NOMO-1 treated with DMSO at 0.1 percent for 48 hours (cell line): ENCODE measurements at regions not wholly inside any gene's neighbourhood (a gene's known extent, or its start where the extent isn't known, plus 50 kb on each side); places are given as distances from the start of the nearest gene placed in this dataset.

Experiments used
- DNase-seq: peaks from one replicate; lab custom pipeline; 2025; ENCODE audit not compliant: unreplicated experiment; lab: John Stamatoyannopoulos, UW

DNA sequence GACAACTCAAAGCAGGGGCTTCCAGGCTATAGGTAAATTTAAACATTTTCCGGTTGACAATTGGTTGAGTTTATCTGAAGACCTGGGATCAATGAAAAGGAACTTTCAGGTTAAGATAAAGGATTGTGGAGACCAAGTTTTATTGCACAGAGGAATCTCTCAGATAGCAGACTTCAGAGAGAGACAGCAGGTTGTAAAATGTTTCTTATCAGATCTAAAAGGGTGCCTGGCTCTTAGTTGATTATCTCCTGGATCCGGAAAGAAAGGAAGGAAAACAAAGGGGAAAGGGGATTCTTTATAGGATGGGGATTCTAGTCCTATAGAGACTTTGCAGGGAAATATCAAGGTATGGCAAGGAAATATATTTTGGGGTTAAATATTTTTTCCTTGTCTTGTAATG lies 951.3 kb upstream of the SEMA6D start:
- DNase-seq = no peak

DNA sequence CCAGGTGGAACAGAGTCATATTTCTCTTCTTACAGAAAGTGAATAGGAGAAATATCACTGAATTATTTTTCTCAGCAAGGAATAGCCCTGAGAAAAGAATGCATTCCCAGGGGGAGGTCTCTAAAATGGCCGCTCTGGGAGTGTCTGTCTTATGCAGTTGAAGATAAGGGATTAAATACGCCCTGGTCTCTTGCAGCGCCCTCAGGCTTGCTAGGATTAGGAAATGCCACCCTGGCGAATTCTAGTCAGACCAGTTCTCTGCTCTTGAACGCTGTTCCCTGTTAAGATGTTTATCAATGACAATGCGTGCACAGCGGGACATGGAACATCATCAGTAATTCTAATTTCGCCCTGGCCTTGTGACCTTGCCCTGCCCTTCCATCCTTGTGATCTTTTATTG lies 949.0 kb upstream of the SEMA6D start:
- no peak for DNase-seq

DNA sequence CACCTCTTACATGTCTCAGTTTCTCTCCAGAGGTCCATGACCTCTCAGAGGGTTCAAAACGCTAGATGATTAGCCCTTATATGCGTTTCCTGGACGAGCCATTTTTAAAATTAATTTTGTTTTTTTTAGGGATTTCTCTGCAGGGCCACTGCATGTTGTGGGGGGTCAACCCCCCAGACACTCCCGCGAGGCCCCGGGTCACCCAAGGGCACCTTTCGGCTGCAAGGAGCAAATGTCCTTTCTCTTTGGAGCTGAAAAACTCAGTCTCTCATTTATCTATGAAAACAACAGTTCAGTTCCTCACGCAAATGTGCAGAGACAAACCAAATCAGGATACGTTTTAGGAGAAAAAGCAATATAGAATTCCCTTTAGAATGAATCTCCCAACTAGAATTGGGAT lies 944.3 kb upstream of the SEMA6D start:
- no peak for DNase-seq

DNA sequence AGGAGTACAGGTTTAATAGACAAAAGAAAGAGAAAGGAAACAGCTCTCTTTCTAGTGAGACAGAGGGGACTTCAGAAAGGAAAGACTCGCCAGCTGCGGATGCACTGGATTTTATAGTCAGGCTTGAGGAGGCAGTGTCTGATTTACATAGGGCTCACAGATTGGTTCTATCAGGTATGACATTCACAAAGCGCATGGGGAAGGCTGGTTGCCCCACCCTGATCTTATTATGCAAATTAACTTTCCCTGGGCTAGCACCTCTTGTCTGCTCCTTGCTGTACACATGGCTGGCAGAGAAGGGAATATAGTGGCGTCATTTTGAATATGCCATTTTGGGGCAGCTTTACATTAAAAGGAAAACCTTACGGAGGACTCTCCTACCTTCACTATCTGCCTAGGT lies 938.4 kb upstream of the SEMA6D start:
- no peak for DNase-seq

DNA sequence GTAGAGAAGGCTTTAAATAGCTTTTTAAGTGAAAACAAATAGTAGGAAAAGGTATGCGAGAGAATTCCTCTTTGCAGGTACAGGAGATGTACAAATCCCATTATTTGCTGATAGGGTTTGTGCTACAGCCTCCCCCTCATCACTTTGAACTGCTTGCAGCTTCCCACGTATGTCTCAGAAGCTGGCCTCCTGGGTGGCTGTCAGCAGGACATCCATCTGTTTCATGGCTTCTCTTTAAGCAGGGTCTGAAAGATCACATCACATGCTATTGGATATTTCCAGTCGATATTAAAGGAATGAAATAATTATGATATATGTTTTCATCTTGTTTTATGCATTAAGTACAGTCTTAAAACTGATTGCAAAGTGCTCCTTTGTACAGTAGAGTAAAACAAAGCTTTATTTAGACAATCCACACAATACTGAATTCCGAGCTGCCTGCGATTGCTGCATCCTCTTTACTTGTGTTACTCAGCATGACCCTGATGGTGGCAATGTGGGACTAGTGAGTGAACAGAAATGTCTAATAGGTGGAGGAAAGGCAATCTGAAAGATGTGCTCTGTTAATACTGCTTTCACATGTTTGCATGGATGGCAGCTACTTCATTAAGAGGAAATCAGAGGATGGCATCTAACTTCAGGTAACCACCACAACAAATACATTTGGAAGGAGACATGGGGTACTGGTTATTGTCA lies 930.6 kb upstream of the SEMA6D start:
- no peak for DNase-seq

DNA sequence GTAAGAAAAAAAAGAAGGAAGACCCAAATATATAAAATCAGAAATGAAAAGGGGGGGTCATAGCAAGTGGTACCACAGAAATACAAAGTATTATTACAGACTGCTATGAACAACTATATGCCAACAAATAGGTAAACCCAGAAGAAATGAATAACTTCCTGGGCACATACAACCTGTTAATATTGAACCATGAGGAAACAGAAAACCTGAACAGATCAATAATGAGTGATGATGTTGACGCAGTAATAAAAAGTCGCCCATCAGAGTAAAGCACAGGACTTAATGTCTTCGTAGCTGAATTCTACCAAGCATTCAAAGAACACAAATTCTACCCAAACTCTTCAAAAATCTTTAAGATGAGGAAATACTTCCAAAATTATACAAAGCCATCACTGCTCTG lies 921.6 kb upstream of the SEMA6D start:
- DNase-seq = no peak

DNA sequence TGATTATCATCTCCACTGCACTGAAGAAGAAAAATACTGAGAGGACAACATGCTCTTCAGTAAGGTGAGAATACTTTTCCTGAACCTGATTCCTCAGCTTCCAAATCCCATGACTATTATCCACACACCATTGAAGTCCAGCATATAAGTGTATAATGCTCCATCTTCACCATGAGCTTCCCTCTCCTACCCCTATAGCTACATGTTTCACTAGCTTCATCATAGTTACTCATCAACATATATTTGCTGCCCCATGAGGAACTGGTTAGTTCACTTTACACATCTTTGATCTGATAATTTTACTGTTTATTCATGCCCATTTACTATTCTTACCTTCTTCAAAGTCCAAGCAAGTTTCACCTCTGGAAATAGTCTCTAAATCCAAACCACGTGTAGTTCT lies 908.5 kb upstream of the SEMA6D start:
- no peak for DNase-seq

DNA sequence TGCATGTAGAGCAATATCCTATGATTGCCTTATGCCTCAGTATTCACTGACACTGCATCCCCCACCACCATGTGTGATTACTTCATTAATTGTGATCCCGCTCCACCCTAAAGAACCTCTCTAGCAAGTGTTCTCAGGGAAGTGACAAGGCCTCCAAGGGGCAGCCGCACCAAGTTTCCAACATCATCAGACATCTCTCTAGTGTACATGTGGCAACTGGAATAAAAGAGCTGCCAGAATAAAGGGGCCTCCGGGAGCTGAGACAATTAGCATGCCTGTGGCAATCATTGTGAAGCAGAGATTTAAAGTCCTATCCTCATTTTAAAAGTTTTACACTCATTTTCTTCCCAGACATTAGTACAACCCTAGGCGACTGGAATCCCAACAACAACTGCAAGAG lies 902.1 kb upstream of the SEMA6D start:
- no peak for DNase-seq

DNA sequence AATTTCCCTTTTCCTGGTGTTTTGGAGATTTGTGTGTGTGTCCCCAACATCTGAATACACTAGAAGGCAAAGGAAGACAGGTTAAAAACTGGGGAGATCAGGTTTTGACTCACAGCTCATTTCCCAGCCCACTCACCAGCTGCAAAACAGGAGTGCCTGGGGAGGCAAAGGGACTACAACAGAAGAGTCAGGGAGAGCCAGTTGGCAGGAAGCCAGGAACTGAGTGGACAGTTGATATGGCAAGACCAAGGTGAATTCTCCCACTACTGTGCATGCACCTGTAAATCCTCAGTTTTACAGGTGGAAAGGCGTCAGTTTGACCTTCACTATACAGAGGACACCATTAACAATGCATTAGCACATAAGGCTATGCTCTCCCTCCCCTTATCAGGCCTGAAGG lies 901.5 kb upstream of the SEMA6D start:
- no peak for DNase-seq

DNA sequence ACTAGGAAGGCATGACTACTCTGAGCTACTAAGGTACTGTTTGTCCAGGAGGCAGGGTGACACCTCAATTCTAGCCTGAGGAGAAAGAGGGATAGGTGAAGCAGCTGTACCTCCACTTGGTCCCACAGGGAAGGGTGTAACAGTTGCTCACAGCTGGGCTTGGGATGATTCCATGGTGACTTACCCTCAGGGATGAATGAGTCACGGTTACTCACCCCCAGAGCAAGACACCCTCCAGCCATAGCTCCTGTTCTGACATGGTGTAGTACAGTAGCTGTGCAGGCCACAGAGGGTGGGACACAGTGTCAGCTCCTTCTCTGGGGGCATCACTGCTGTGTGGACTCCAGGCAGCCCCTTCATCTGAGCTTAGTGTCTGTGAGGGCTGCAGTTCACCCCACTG lies 868.6 kb upstream of the SEMA6D start:
- DNase-seq = no peak

DNA sequence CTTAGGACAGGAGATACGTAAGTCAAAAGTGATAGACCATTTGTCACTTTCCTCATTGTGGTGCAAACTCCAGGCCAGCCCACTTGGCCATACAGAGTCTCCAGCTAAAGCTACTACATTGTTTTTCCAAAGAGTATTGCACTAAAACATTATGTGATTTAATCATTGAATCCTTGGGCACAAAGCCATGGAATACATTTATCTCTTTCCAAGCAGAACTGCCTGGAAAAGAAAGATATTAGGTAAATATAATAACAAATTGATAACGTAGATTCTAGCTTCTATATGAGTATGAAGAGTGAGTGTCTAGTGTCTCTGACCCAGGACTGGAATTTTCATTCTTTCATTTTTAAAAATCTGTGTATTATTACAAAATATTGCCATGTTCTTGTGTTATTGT lies 863.7 kb upstream of the SEMA6D start:
- DNase-seq = no peak

DNA sequence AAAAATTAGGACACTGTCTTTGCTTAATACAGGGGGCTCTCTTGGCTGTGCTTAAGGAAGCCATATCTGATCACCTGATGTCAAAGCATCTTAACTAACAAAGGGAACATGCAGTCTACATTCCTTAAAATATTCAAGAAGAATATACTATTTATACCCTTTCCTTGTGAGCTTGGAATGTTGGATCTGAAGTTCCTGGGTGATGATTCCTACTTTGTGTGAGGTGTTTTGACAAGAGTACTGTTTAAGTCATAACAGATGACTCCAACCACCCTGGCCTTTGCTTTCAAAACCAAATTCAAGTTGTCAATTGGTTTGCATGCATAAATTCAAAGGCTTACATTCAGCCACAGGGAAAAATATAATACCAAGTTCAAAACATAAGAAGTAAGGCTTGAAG lies 862.7 kb upstream of the SEMA6D start:
- no peak for DNase-seq

DNA sequence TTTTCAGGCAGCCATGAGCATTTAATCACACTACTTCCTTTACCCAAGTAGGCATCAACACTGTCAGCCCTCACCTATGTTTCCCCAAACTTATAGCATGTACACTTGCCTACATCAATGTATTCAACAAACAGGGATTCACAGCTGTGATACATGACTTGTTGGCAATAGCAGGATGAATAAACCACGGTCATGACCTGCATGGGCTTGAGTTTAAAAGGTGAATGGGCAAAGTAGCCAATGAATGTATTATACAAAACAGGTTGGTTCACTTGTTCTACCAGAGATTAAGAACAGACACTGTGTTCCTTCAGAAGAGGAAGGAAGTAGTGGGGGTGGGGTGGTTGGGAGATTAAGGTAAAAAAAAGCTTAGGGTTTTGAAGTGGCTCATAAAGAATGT lies 861.9 kb upstream of the SEMA6D start:
- no peak for DNase-seq

DNA sequence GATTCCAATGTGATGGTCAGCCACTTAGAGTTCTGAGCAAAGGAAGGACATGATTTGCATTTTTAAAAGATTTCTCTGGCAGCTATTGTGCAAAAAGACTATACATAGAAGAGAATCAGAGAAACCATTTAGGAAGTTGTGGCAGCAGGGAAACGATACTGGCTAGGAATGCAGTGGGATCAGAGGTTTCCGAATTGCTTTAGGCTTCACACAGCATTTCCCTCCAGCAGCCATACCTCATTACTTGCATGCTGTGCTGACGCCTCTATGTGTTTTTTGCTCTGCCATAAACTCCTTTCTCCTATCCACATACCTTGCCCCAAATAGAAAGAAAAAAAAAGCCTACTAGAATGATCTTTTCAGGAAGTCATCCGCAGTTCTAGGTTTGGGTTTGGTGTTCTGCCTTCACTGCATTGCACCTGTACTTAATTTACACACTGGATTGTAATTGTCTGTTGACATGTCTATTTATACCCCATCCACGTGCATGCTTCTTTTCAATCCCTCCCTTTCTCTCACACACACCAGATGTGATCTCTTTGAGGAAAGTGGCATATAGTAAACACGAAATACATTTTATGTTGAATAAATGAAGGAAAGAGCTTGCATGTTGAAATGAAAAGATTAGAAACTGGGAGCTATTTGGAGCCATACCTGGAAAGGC lies 860.3 kb upstream of the SEMA6D start:
- DNase-seq = no peak

DNA sequence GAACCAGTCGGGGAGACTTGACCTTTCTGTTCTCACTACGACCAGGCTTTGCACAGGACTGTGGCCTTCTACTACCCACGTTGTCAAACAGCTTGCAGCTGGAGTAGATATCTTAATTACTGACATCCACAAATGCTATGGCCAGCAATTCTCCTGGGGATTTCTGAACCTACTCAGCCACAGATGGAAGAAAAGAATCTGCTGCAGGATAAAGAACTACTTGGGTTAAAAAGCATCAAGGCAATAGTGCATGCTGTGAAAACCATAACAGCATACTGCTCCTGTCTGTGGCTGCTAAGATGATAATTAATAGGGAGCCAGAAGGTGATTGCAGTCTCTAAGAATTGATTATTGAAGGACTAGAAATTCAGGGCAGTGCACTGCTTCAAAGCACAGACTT lies 859.2 kb upstream of the SEMA6D start:
- no peak for DNase-seq

DNA sequence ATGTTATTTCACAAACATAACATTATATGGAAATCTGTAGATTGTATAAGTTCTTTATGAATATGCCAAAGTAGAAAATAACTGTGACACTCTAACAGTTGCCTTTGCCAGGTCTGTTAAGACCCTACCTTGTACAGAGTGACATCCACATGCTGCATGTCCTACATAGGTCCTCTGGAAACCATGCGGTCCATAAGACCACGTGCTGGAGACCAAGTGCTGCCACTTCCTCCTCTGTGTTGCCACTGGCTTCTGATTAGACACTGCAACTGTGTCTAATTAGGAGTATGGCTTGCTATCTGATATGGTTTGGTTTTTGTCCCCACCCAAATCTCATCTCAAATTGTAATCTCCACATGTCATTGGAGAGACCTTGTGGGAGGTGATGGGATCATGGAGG lies 855.5 kb upstream of the SEMA6D start:
- DNase-seq = no peak

DNA sequence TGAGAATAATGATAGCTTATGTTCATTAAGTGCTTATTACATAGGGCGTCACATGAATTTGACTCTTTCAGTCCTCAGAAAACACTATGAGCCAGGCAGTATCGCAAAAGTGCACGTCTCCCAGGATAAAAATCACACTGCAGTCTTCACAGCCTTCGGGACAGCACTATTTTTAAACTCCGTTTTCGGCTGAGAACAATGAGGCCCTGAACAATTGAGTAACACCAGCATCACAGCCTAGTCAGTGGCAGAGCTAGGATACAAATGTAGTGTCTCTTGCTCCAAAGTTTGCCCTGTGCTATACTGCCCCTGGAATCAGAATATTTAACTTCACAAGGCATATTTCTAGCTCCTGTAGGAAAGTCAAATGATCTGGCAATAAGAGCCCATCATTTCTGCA lies 852.1 kb upstream of the SEMA6D start:
- no peak for DNase-seq

DNA sequence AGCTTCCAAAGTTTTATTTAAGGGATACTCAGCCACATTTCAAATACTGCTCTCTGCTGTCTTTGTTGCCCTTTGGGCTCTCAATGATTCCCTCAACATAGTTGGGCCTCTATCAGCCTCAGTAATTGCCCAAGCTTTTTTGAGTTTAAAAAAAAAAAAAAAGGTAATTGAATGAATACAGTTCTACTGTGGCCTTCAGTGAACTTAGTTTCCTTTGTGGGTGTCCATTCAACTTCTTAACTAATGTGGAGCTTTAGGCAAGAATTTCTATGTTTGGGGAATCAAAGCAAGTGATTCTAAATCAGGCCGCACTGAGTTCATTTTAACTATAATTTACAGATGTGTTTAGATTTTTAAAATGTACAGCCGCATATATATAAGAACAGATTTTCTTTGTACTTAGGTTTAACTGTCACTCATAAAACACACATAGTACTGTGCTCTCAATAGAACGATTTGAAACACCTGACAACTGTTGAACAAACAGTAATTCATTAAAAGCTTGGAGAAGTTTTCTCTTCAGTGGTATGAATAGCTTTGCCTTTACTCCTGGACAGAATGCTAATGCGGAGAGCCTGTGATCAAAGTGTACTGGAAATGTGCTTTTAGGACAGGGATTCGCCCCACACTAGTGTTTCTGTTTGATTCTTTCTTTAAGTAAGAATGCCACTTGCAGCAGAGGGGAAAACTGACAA lies 844.9 kb upstream of the SEMA6D start:
- no peak for DNase-seq

DNA sequence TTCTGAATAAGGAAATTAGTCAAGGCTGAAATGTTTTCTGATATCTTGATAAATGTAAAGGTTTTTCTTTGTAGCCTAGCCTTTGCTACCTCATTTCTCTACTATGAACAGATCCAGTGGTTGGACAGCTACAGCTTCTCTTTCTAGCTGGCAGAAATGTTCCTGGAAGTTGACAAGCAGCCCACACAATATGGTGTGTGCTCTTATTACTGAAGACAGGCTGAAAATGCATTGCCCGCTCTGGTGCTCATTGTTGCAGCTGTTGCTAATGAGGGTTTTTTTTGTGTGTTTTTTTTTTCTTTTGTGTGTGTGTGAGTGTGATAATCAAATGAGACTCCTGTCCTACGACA lies 844.3 kb upstream of the SEMA6D start:
- no peak for DNase-seq

DNA sequence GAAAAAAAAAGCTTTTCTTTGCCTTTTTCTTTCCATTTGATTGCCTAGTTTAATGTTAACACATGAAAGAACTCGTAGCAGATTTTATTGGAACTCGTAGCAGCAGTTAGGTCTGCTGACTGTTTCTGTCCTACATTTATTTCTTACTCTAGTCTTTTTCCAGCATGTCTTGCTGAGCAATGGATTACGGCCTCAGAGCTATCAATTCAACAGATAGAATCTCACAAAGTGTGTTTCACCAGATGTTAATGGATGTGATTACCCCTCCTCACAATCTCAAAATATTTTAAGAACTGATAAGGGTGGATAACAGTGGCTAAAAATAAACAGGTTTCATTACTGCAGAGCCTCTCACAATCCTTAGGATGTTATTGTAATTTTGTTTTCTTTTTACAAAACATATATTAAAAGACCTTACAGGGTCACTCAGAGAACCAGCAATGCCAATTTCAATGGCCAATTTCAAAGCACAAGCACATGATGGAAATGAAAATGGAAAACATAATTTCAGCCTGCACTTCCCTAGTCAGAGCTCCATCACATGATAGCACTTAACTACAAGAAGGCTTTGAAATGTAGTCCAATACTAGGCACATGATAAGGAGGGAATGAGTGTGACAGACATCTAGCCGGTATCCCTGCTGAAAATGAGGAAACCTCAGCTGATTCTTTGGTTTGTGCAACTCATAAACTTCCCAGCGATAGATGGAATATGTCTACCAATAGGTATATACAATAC lies 838.1 kb upstream of the SEMA6D start:
- DNase-seq = no peak

DNA sequence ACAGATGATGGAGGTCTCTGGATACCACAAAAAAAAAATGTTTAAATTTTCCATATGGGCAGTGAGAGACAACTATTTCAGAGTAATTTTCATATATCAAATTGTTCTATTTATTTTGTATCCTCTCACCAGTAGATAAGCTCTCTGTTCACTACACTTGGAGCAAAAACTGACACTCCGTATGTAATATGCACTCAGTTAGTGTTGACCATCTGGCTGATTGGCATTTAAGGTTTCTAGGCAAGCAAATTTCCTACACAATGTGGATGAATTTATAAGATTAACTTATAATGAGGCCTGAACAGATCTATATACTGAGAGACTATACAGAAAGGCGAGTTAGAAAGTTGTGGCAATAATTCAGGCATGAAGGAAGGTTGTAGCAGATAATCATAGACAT lies 836.5 kb upstream of the SEMA6D start:
- DNase-seq = no peak

DNA sequence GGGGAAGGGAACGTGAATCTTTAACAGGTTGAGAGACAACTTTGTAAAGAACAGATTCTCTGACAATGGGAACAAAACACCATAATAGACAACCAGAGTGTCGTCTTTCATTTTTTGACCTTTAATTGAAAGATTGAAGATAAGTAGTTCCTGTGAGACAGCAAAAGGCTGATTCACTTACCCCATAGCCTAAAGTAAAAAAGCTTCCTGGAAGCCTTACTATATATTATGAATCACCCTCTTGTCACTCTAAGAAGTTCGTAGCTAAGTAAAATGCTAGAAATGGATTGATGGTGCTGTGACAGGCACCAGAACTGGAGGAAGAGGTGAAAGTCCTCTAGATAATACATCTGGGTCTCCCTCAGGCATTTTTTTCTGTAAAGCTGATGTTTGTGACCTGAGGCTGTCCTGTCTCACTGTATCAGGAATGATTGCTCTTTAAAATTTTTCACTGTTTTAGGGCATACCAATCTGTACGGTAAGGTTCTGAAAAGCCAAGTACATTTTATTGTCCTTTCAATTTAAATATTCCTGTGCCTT lies 824.6 kb upstream of the SEMA6D start:
- no peak for DNase-seq
